WTC11 (cell line): ENCODE measurements at regions not wholly inside any gene's neighbourhood (a gene's known extent, or its start where the extent isn't known, plus 50 kb on each side); places are given as distances from the start of the nearest gene placed in this dataset.

ENCODE experiments used
- ATAC-seq: fragments of 200-7000 bp; cut with Tn5 transposase; 2 replicates; pipeline ENCODE4 v1.10.0; 2021; ENCODE audit warnings: mild to moderate bottlenecking, moderate library complexity
- CTCF ChIA-PET: fragments of 300-600 bp; sonication (Branson Sonifier 250); formaldehyde crosslinking; loops from one replicate; lab custom pipeline; 2021; ENCODE audit warnings: antibody characterized with exemption; lab: Charles Lee
- POLR2A ChIA-PET: fragments of 350-600 bp; sonication (Branson Sonifier 250); formaldehyde crosslinking; loops from one replicate; lab custom pipeline; 2021; ENCODE audit warnings: antibody characterized with exemption; lab: Charles Lee
- DNase-seq: peaks from one replicate; pipeline ENCODE4 v3.0.0; 2021; ENCODE audit warnings: low spot score
- H3K27ac Mint-ChIP-seq: 2 replicates; pipeline ENCODE4 v1.8.0; 2021; ENCODE audit warnings: mixed read lengths
- H3K27me3 Mint-ChIP-seq: 2 replicates; pipeline ENCODE4 v1.8.0; 2021; ENCODE audit warnings: low read depth, mild to moderate bottlenecking, moderate library complexity, mixed read lengths
- H3K36me3 Mint-ChIP-seq: 2 replicates; pipeline ENCODE4 v1.8.0; 2021; ENCODE audit warnings: mixed read lengths
- H3K4me1 Mint-ChIP-seq: 2 replicates; pipeline ENCODE4 v1.8.0; 2022; ENCODE audit warnings: mixed read lengths
- H3K4me3 Mint-ChIP-seq: 2 replicates; pipeline ENCODE4 v1.8.0; 2021; ENCODE audit warnings: mild to moderate bottlenecking, moderate library complexity, mixed read lengths
- H3K9me3 Mint-ChIP-seq: 2 replicates; pipeline ENCODE4 v1.8.0; 2021; ENCODE audit warnings: mixed read lengths
- CREB1 ChIP-seq: sonication (generic); formaldehyde crosslinking; IDR thresholded peaks from 2 replicates; pipeline ENCODE4 v1.8.0; 2023; ENCODE audit warnings: mild to moderate bottlenecking, missing genetic modification reagents
- CREM ChIP-seq: sonication (generic); formaldehyde crosslinking; IDR thresholded peaks from 2 replicates; pipeline ENCODE4 v1.8.1; 2022; ENCODE audit warnings: mild to moderate bottlenecking, missing genetic modification reagents, moderate library complexity
- ELF4 ChIP-seq: sonication (generic); formaldehyde crosslinking; IDR thresholded peaks from 2 replicates; pipeline ENCODE4 v1.8.1; 2022; ENCODE audit warnings: low read depth, mild to moderate bottlenecking, moderate library complexity, missing genetic modification reagents
- FOXJ3 ChIP-seq: sonication (generic); formaldehyde crosslinking; IDR thresholded peaks from 2 replicates; pipeline ENCODE4 v1.9.0; 2021; ENCODE audit warnings: missing genetic modification reagents, mild to moderate bottlenecking, borderline replicate concordance
- IRF1 ChIP-seq: sonication (generic); formaldehyde crosslinking; IDR thresholded peaks from 2 replicates; pipeline ENCODE4 v1.8.0; 2023; ENCODE audit warnings: missing genetic modification reagents
- NFATC4 ChIP-seq: fragments of 250-450 bp; sonication (Bioruptor Pico); IDR thresholded peaks from 2 replicates; pipeline ENCODE4 v1.9.0; 2021; ENCODE audit warnings: mild to moderate bottlenecking
- NFE2L1 ChIP-seq: sonication (generic); formaldehyde crosslinking; IDR thresholded peaks from 2 replicates; pipeline ENCODE4 v1.8.1; 2023; ENCODE audit warnings: missing genetic modification reagents
- TP53 ChIP-seq: sonication (generic); formaldehyde crosslinking; IDR thresholded peaks from 2 replicates; pipeline ENCODE4 v1.8.1; 2023; ENCODE audit warnings: mild to moderate bottlenecking, missing genetic modification reagents
- ZBTB21 ChIP-seq: sonication (generic); formaldehyde crosslinking; IDR thresholded peaks from 2 replicates; pipeline ENCODE4 v1.8.1; 2023; ENCODE audit warnings: mild to moderate bottlenecking, missing genetic modification reagents, borderline replicate concordance
- ZNF232 ChIP-seq: sonication (generic); formaldehyde crosslinking; IDR thresholded peaks from 2 replicates; pipeline ENCODE4 v1.8.0; 2022; ENCODE audit warnings: mild to moderate bottlenecking, missing genetic modification reagents
- ZNF396 ChIP-seq: fragments of 250-450 bp; sonication (Bioruptor Pico); IDR thresholded peaks from 2 replicates; pipeline ENCODE4 v1.8.0; 2021; ENCODE audit warnings: mild to moderate bottlenecking, moderate library complexity, borderline replicate concordance
- TF ChIP-seq, protein P1 (sequence below): sonication (generic); formaldehyde crosslinking; conservative IDR thresholded peaks from 2 replicates; pipeline ENCODE4 v1.8.1; 2022; ENCODE audit warnings: mild to moderate bottlenecking, missing genetic modification reagents
- TF ChIP-seq, protein P2 (sequence below): sonication (generic); formaldehyde crosslinking; IDR thresholded peaks from 2 replicates; pipeline ENCODE4 v1.8.1; 2022; ENCODE audit warnings: low read depth, missing genetic modification reagents, borderline replicate concordance
- TF ChIP-seq, protein P3 (sequence below): fragments of 250-450 bp; sonication (Bioruptor Pico); IDR thresholded peaks from 2 replicates; pipeline ENCODE4 v2.1.2; 2022; ENCODE audit warnings: mild to moderate bottlenecking, moderate library complexity
- TF ChIP-seq, protein P4 (sequence below): sonication (generic); formaldehyde crosslinking; IDR thresholded peaks from 2 replicates; pipeline ENCODE4 v1.8.1; 2023; ENCODE audit warnings: mild to moderate bottlenecking, missing genetic modification reagents
- TF ChIP-seq, protein P5 (sequence below): sonication (generic); formaldehyde crosslinking; IDR thresholded peaks from 2 replicates; pipeline ENCODE4 v1.8.1; 2022; ENCODE audit warnings: missing genetic modification reagents, borderline replicate concordance

DNA sequence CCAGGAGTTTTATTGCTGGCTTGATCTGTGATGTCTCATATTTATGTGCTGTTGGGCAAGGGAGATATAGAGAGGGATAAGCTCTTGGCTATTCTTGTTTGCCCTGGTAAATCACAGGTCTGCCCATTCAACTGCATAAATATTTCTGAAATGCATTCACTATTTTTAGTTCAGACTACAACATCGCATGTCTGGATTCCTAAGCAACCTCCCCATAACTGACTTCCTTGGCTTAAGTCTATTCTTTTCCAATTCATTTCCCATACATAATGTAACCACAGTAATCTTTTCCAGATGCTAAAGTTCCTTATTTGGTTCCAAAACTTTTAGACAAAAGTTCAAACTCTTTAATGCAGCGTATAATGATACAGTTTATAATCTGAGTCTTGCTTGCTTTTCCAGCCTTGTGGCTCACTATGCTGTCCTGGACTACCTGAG lies 321.4 kb upstream of the ACTBL2 start:
- ATAC-seq (no peak), DNase-seq (no peak)
- TF ChIP-seq FOXJ3, result no peak
- TF ChIP-seq NFATC4, result no peak
- TF ChIP-seq, protein P1, sequence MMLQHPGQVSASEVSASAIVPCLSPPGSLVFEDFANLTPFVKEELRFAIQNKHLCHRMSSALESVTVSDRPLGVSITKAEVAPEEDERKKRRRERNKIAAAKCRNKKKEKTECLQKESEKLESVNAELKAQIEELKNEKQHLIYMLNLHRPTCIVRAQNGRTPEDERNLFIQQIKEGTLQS (CRISPR knock-in tag), result no peak
- no peak for TF ChIP-seq ZBTB21
- no peak for TF ChIP-seq IRF1 (CRISPR knock-in tag)
- no peak for TF ChIP-seq ZNF232 (CRISPR knock-in tag)
- Mint-ChIP-seq H3K4me3 (no peak overlapping the region), H3K4me1 (peaks cover 8% of the 10 kb centered on the region), H3K27me3 (no peaks in the 10 kb centered on the region), H3K9me3 (no peaks in the 10 kb centered on the region; the same call in 1 of the 2 replicates), H3K27ac (no peak overlapping the region), H3K36me3 (no peaks in the 10 kb centered on the region)
- ChIA-PET CTCF (no interaction called here), POLR2A (no interaction called here)

DNA sequence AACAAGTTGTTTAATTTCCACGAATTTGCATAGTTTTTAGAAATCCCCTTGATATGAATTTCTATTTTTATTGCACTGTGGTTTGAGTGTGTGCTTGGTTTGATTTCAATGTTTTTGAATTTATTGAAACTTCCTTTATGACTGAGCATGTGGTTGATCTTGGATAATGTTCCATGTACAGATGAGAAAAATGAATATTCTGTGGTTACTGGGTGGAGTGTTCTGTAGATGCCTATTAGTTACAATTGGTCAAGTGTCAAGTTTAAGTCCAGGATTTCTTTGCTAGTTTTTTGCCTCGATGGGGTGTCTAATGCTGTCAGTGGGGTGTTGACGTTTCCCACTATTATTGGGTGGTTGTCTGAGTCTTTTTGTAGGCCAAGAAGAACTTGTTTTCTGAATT lies 319.5 kb upstream of the ACTBL2 start:
- CTCF ChIA-PET, result no interaction called here
- Mint-ChIP-seq H3K27ac (no peak overlapping the region), H3K27me3 (no peaks in the 10 kb centered on the region), H3K4me1 (peaks cover 8% of the 10 kb centered on the region), H3K4me3 (no peak overlapping the region), H3K36me3 (no peaks in the 10 kb centered on the region), H3K9me3 (no peaks in the 10 kb centered on the region; the same call in 1 of the 2 replicates)
- ATAC-seq, result no peak
- no peak for DNase-seq
- TF ChIP-seq, protein P2, sequence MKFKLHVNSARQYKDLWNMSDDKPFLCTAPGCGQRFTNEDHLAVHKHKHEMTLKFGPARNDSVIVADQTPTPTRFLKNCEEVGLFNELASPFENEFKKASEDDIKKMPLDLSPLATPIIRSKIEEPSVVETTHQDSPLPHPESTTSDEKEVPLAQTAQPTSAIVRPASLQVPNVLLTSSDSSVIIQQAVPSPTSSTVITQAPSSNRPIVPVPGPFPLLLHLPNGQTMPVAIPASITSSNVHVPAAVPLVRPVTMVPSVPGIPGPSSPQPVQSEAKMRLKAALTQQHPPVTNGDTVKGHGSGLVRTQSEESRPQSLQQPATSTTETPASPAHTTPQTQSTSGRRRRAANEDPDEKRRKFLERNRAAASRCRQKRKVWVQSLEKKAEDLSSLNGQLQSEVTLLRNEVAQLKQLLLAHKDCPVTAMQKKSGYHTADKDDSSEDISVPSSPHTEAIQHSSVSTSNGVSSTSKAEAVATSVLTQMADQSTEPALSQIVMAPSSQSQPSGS (CRISPR knock-in tag), result no peak
- no peak for TF ChIP-seq ELF4 (CRISPR knock-in tag)
- TF ChIP-seq, protein P3, sequence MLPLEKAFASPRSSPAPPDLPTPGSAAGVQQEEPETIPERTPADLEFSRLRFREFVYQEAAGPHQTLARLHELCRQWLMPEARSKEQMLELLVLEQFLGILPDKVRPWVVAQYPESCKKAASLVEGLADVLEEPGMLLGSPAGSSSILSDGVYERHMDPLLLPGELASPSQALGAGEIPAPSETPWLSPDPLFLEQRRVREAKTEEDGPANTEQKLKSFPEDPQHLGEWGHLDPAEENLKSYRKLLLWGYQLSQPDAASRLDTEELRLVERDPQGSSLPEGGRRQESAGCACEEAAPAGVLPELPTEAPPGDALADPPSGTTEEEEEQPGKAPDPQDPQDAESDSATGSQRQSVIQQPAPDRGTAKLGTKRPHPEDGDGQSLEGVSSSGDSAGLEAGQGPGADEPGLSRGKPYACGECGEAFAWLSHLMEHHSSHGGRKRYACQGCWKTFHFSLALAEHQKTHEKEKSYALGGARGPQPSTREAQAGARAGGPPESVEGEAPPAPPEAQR (CRISPR knock-in tag), result no peak
- TF ChIP-seq ZNF396 (CRISPR knock-in tag), result no peak
- TF ChIP-seq, protein P4, sequence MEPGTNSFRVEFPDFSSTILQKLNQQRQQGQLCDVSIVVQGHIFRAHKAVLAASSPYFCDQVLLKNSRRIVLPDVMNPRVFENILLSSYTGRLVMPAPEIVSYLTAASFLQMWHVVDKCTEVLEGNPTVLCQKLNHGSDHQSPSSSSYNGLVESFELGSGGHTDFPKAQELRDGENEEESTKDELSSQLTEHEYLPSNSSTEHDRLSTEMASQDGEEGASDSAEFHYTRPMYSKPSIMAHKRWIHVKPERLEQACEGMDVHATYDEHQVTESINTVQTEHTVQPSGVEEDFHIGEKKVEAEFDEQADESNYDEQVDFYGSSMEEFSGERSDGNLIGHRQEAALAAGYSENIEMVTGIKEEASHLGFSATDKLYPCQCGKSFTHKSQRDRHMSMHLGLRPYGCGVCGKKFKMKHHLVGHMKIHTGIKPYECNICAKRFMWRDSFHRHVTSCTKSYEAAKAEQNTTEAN (CRISPR knock-in tag), result no peak
- TF ChIP-seq TP53 (CRISPR knock-in tag), result no peak
- no peak for TF ChIP-seq CREB1 (CRISPR knock-in tag)
- TF ChIP-seq, protein P5, sequence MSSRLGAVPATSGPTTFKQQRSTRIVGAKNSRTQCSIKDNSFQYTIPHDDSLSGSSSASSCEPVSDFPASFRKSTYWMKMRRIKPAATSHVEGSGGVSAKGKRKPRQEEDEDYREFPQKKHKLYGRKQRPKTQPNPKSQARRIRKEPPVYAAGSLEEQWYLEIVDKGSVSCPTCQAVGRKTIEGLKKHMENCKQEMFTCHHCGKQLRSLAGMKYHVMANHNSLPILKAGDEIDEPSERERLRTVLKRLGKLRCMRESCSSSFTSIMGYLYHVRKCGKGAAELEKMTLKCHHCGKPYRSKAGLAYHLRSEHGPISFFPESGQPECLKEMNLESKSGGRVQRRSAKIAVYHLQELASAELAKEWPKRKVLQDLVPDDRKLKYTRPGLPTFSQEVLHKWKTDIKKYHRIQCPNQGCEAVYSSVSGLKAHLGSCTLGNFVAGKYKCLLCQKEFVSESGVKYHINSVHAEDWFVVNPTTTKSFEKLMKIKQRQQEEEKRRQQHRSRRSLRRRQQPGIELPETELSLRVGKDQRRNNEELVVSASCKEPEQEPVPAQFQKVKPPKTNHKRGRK, result no peak
- TF ChIP-seq CREM (CRISPR knock-in tag), result no peak
- no peak for TF ChIP-seq NFE2L1 (CRISPR knock-in tag)
- TF ChIP-seq ZBTB21, result no peak
- TF ChIP-seq IRF1 (CRISPR knock-in tag), result no peak
- POLR2A ChIA-PET, result no interaction called here
